Activated CD8-positive, alpha-beta memory T cell treated with anti-CD3 and anti-CD28 coated beads for 36 hours (primary cell): ENCODE measurements at regions not wholly inside any gene's neighbourhood (a gene's known extent, or its start where the extent isn't known, plus 50 kb on each side); places are given as distances from the start of the nearest gene placed in this dataset.

Experiments used
- CTCF ChIA-PET: fragments of 350-600 bp; sonication (Branson Sonifier 250); formaldehyde crosslinking; loops from one replicate; lab custom pipeline; 2021; ENCODE audit warnings: antibody characterized with exemption; lab: Charles Lee
- POLR2A ChIA-PET: fragments of 350-600 bp; sonication (Branson Sonifier 250); formaldehyde crosslinking; loops from one replicate; lab custom pipeline; 2021; ENCODE audit warnings: antibody characterized with exemption; lab: Charles Lee

DNA sequence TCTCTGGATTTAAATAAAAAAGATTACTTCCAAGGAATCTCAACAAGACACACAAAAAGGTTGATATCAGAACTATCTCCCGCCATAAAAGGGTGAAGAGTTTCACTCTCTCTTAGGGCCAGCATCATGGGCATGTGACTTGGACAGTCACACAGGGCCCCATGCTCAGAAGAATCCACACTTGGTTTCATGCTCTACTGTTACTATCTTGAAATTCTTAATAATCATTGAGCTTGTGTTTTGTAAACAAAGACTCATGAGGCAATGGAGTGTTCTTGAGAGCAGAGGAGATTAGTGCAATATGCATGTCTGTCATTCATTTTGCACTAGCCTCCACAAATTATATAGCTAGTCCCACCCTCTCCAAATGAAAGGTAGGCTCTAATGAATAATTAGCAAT lies 58.4 kb downstream of the HMHB1 start:
- ChIA-PET POLR2A (no interaction called here), CTCF (no interaction called here)

- ChIA-PET CTCF (no interaction called here), POLR2A (no interaction called here)
These were observed 59.1 kb downstream of the HMHB1 start for GRCh38 chr5:143870871-143871632.

GRCh38 chr5:143871672-143872071 lies 59.7 kb downstream of the HMHB1 start:
- POLR2A ChIA-PET = no interaction called here
- CTCF ChIA-PET = no interaction called here

- ChIA-PET POLR2A (no interaction called here), CTCF (no interaction called here)
These were observed 62.4 kb downstream of the HMHB1 start for GRCh38 chr5:143874312-143874711.

DNA sequence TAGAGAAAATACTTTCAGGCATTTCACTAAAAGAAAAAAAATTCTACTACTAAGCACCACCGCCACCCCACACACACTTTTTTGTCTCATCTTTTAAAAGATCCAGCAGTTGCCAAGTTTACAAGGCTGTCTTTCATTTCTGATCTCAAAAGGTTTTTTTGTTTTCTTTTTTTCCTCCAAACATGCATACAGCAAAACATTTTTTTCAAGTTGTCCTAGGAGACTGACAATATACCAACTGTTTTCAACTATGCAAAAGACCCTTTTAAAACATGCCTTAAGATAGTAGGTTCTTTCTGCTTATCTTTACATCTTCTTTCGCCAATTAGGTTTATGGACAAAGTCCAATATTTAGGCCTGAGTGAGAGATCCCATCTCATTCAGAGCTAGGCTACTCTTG lies 65.2 kb downstream of the HMHB1 start:
- POLR2A ChIA-PET = no interaction called here
- CTCF ChIA-PET = no interaction called here

GRCh38 chr5:143878430-143878829 lies 66.5 kb downstream of the HMHB1 start:
- ChIA-PET POLR2A (no interaction called here), CTCF (no interaction called here)

GRCh38 chr5:143879646-143880045 lies 67.7 kb downstream of the HMHB1 start:
- CTCF ChIA-PET = no interaction called here

GRCh38 chr5:143880178-143880577 lies 68.2 kb downstream of the HMHB1 start:
- POLR2A ChIA-PET = no interaction called here
- CTCF ChIA-PET = no interaction called here

More at GRCh38 chr5:143879646-143880045, 67.7 kb downstream of the HMHB1 start:
- POLR2A ChIA-PET = no interaction called here

DNA sequence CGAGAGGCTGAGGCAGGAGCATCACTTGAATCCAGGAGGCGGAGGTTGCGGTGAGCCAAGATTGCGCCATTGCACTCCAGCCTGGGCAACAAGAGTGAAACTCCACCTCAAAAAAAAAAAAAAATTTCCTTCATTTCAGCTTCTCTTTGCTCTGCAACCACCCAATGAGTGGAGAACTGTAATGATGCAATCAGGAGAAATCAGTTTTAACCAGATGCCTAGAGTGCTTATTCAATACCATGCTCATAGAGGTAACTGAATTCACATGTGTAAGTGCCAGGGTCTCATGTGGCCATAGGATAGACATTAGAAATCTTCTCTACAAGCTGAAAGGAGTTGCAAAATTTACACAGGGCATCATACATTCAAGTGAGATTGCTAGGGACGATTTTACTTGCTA lies 70.6 kb downstream of the HMHB1 start:
- CTCF ChIA-PET = no interaction called here
- POLR2A ChIA-PET = no interaction called here

GRCh38 chr5:143886096-143886495 lies 74.1 kb downstream of the HMHB1 start:
- ChIA-PET CTCF (no interaction called here), POLR2A (no interaction called here)

DNA sequence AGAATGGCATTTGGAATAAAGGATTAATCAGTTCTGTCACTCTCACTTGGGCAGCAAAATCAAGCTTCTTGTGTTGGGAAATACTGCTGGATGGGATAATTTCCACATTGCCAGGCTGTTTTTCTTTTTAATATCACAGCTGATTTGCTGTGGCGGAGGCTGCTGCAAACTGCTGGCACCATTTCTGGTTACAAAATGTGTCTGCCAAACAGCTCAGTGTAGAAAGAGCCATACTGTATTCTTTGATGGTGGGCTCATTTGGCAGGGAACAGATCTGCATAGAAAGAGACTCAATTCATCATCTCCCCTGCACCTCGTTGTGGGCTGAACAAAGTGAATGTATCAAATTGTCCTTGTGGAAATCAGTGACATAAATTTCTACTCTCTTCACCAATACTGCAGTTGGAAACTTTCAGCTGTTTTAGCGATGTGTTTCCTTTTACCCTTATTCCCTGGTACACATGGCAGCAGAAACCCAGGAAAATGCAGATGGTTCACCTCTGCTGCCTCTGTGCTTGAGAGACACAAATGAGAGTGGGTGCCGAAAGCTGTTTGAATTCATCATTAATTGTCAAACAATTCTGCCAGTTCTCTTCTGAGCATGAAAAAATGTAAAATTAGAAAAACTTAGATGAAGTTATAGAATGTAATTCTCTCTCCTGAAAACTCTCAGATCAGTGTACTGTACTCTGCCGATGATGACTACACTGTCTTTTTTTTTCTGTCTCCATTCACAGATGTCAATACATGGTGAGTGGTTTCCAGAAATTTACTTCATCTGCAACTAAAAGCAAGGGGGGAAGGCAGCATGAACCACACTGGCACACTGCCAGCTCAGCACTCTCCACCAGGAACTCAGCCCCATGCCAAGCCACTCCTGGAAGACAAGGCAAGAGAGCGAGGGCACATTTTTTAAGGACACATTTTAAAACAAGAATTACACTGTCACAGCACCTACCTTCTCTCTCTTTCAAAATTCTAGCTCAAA lies 75.0 kb downstream of the HMHB1 start:
- ChIA-PET CTCF (no interaction called here), POLR2A (no interaction called here)

DNA sequence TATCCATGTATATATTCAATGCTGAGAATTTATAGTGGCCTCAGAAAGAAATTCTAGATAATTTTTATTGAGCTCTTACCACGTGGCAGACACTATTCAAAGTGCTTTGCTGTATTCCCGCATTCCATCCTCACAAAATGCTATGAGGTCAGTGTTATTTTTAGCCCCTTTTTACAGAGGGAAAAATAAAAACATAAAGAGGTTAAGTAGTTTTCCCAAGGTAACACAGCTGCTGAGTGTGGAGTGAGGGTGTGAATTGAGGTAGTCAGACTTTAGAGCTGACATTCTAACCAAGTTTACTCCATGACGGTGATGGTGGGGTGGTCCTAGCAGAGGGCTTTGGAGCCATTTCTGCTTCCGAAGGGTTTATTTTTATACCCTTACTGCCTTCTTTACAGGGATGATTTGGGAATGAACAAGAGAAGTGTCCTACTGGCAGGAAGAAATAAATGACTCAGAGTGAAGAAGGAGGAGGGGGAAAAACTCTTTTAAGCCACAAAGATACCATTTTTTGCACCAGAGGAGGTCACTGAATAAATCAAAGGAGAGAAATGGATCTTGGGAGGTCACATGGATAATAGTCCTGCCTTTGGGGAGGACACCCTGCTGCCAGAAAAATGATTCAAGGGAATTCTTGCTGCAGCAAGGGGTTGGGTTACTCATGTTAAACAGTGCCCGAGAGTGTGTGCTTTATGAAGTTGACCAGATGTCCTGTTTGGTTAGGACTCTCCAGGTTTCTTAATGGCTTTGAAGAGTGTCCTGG lies 76.1 kb downstream of the HMHB1 start:
- CTCF ChIA-PET = no interaction called here
- POLR2A ChIA-PET = no interaction called here

DNA sequence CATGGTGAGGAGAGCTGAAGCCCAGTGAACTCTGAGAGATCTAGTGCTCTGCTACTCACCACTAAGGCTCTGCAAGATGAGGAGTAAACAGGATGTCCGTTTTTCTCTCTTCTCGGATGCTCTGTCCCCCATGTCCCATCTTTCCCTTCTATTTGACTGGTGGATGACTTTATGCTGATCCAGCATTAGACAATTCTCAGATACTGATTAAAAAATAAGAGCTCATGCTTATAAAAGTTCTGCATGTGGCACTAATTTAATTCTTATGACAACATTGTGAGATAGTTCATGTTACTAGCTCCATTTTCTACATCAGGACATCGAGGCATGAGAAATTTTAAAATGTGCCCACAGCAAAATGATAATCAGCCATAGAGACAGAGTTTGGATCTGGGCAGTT lies 77.0 kb downstream of the HMHB1 start:
- ChIA-PET POLR2A (no interaction called here), CTCF (no interaction called here)

- ChIA-PET CTCF (no interaction called here), POLR2A (no interaction called here)
These were observed 78.0 kb downstream of the HMHB1 start for GRCh38 chr5:143889986-143890385.

GRCh38 chr5:143890487-143890886 lies 78.5 kb downstream of the HMHB1 start:
- POLR2A ChIA-PET = no interaction called here
- CTCF ChIA-PET = no interaction called here

- ChIA-PET CTCF (no interaction called here), POLR2A (no interaction called here)
These were observed 80.3 kb downstream of the HMHB1 start for GRCh38 chr5:143892271-143892670.

DNA sequence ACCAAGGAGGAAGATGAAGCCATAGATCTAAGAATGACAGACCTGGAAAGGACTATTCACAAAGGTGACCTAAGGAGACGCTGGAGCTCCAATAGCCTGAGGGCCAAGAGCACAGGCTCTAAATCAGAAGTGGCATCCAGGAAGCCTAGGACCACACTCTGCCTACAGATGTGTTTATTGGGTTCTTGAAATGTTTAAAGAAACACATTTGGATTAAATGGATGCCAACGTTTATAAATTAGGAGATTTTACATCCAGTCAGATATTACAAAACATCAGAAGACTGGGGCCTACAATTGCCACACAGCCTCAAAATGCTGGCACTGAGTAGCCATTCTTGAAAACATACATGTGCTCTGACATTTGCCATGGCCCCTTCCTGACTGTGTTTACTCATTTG lies 80.9 kb downstream of the HMHB1 start:
- ChIA-PET CTCF (no interaction called here), POLR2A (no interaction called here)

DNA sequence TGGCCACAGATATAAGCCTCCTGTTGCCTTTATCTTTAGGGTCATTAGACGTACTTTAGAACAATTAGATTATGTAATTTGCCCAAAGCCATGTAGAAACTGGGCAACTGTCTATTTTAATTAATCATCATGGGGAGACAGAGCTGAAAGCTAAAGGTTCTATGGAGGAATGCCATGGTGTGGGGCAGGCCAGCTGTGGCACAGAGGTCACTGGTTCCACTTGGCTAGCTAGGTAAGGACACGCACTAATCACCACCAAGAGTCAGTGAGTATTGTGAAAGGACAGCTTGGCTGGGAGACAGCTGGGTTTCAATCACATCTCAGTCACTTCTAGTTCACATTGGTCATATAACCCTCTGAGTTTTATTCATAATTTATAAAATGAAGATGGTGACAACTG lies 81.7 kb downstream of the HMHB1 start:
- ChIA-PET CTCF (no interaction called here), POLR2A (no interaction called here)

GRCh38 chr5:143896516-143896915 lies 84.6 kb downstream of the HMHB1 start:
- ChIA-PET POLR2A (no interaction called here), CTCF (no interaction called here)

DNA sequence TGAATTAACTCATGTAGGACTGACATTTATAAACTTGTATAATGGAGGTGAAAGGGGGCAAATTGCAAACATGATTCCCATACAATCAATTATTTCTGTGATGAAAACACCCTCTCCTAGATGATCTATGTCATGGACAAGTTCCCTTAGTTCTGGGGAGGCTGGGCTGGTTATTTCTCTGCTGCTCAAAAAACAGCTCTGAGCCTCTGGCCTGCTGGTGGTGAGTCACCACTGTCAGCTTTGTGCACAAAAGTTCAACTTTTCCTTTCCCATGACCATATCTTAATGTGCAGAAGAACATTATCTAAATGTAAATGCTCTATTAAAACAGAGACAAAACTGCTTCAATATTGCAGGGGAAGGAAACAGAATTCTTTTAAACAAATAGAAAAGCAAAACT lies 85.0 kb downstream of the HMHB1 start:
- CTCF ChIA-PET = no interaction called here

More for the DNA sequence above, 85.0 kb downstream of the HMHB1 start:
- POLR2A ChIA-PET = no interaction called here
